ENCODE measurements at regions not wholly inside any gene's neighbourhood (a gene's known extent, or its start where the extent isn't known, plus 50 kb on each side); places are given as distances from the start of the nearest gene placed in this dataset.
"Not testable (repeated sequence)": the region's sequence is repeated elsewhere in the genome, so short reads cannot be mapped to it uniquely, and the experiment has no call there.

- Histone ChIP-seq H3K36me3 (no peaks in the 10 kb centered on the region), H3K27me3 (replicated peaks; ENCODE audit: insufficient read depth) (no peaks in the 10 kb centered on the region), H3K9me3 (no peaks in the 10 kb centered on the region), H3K4me1 (replicated peaks) (no peaks in the 10 kb centered on the region), H3K4me3 (no peak overlapping the region), H3K27ac (no peak overlapping the region)
- intact Hi-C loops (cut with DNase I) = no loop called here
- TF ChIP-seq POLR2A (IDR thresholded peaks at IDR 0.05) = no peak
- TF ChIP-seq CTCF (IDR thresholded peaks at IDR 0.05) = no peak
- no peak for TF ChIP-seq POLR2AphosphoS5 (IDR thresholded peaks at IDR 0.05)
- 70% methylated on average over 1 of the region's 1 CpG for WGBS
- no peak for DNase-seq (ENCODE audit: low spot score)
Measured at GRCh38 chr2:75292826-75293225, 93.5 kb upstream of the TACR1 start.

GRCh38 chr2:75290600-75291150 lies 91.4 kb upstream of the TACR1 start:
- WGBS = 38% methylated on average over 2 of the region's 2 CpGs
- Histone ChIP-seq H3K9me3 (no peaks in the 10 kb centered on the region), H3K36me3 (no peaks in the 10 kb centered on the region), H3K27me3 (replicated peaks; ENCODE audit: insufficient read depth) (no peaks in the 10 kb centered on the region), H3K27ac (no peak overlapping the region), H3K4me1 (replicated peaks) (no peaks in the 10 kb centered on the region), H3K4me3 (no peak overlapping the region)
- no peak for TF ChIP-seq CTCF (IDR thresholded peaks at IDR 0.05)
- TF ChIP-seq POLR2A (IDR thresholded peaks at IDR 0.05) = no peak
- no peak for TF ChIP-seq POLR2AphosphoS5 (IDR thresholded peaks at IDR 0.05)
- no peak for DNase-seq (ENCODE audit: low spot score)
- intact Hi-C loops (cut with DNase I) = no loop called here

- intact Hi-C loops (cut with DNase I) = no loop called here
- DNase-seq (ENCODE audit: low spot score) = no peak
- no peaks in the 10 kb centered on the region for H3K27me3 ChIP-seq (replicated peaks; ENCODE audit: insufficient read depth)
- WGBS = 71% methylated on average over 3 of the region's 3 CpGs
- no peaks in the 10 kb centered on the region for H3K36me3 ChIP-seq
- no peak overlapping the region for H3K4me3 ChIP-seq
- no peaks in the 10 kb centered on the region for H3K9me3 ChIP-seq
- no peaks in the 10 kb centered on the region for H3K4me1 ChIP-seq (replicated peaks)
- H3K27ac ChIP-seq = no peak overlapping the region
- TF ChIP-seq POLR2AphosphoS5 (IDR thresholded peaks at IDR 0.05) = no peak
- TF ChIP-seq CTCF (IDR thresholded peaks at IDR 0.05) = no peak
- TF ChIP-seq POLR2A (IDR thresholded peaks at IDR 0.05) = no peak
Measured at GRCh38 chr2:75289771-75290170, 90.5 kb upstream of the TACR1 start.

- 77% methylated on average over 7 of the region's 7 CpGs for WGBS
- H3K9me3 ChIP-seq; H3K4me3 ChIP-seq; DNase-seq (ENCODE audit: low spot score); H3K27ac ChIP-seq; intact Hi-C loops (cut with DNase I); H3K36me3 ChIP-seq; H3K27me3 ChIP-seq (replicated peaks; ENCODE audit: insufficient read depth); H3K4me1 ChIP-seq (replicated peaks): not testable (repeated sequence)
Measured at GRCh38 chr2:75289178-75289577, 89.9 kb upstream of the TACR1 start.

GRCh38 chr2:75288760-75289159 lies 89.4 kb upstream of the TACR1 start:
- DNase-seq (ENCODE audit: low spot score) = no peak
- no peaks in the 10 kb centered on the region for H3K9me3 ChIP-seq
- intact Hi-C loops (cut with DNase I) = no loop called here
- no peak overlapping the region for H3K4me3 ChIP-seq
- H3K27me3 ChIP-seq (replicated peaks; ENCODE audit: insufficient read depth) = no peaks in the 10 kb centered on the region
- H3K27ac ChIP-seq = no peak overlapping the region
- no peaks in the 10 kb centered on the region for H3K4me1 ChIP-seq (replicated peaks)
- TF ChIP-seq POLR2A (IDR thresholded peaks at IDR 0.05) = no peak
- no peak for TF ChIP-seq CTCF (IDR thresholded peaks at IDR 0.05)
- no peak for TF ChIP-seq POLR2AphosphoS5 (IDR thresholded peaks at IDR 0.05)
- no peaks in the 10 kb centered on the region for H3K36me3 ChIP-seq
